ENCODE measurements at regions not wholly inside any gene's neighbourhood (a gene's known extent, or its start where the extent isn't known, plus 50 kb on each side); places are given as distances from the start of the nearest gene placed in this dataset.

- H3K4me3 ChIP-seq (ENCODE audit: low read depth, low read length) = no peak overlapping the region
These were observed 199.8 kb upstream of the NAV3 start for GRCh38 chr12:77630790-77631445.

GRCh38 chr12:77630344-77630743 lies 200.3 kb upstream of the NAV3 start:
- no peak overlapping the region for H3K4me3 ChIP-seq (ENCODE audit: low read depth, low read length)

GRCh38 chr12:77629141-77629540 lies 201.6 kb upstream of the NAV3 start:
- H3K4me3 ChIP-seq (ENCODE audit: low read depth, low read length) = no peak overlapping the region

GRCh38 chr12:77625441-77625840 lies 205.3 kb upstream of the NAV3 start:
- no peak overlapping the region for H3K4me3 ChIP-seq (ENCODE audit: low read depth, low read length)

- no peak overlapping the region for H3K4me3 ChIP-seq (ENCODE audit: low read depth, low read length)
These were observed 211.3 kb upstream of the NAV3 start for GRCh38 chr12:77619425-77619824.

- H3K4me3 ChIP-seq (ENCODE audit: low read depth, low read length) = no peak overlapping the region
These were observed 212.9 kb upstream of the NAV3 start for GRCh38 chr12:77617818-77618217.

GRCh38 chr12:77615332-77615731 lies 215.4 kb upstream of the NAV3 start:
- no peak overlapping the region for H3K4me3 ChIP-seq (ENCODE audit: low read depth, low read length)

- H3K4me3 ChIP-seq (ENCODE audit: low read depth, low read length) = no peak overlapping the region
These were observed 217.3 kb upstream of the NAV3 start for GRCh38 chr12:77613411-77613810.

- H3K4me3 ChIP-seq (ENCODE audit: low read depth, low read length) = no peak overlapping the region
These were observed 220.2 kb upstream of the NAV3 start for GRCh38 chr12:77610446-77610845.

GRCh38 chr12:77609016-77609415 lies 221.7 kb upstream of the NAV3 start:
- H3K4me3 ChIP-seq (ENCODE audit: low read depth, low read length) = no peak overlapping the region

- H3K4me3 ChIP-seq (ENCODE audit: low read depth, low read length) = no peak overlapping the region
These were observed 222.3 kb upstream of the NAV3 start for GRCh38 chr12:77608271-77608824.

- no peak overlapping the region for H3K4me3 ChIP-seq (ENCODE audit: low read depth, low read length)
These were observed 224.3 kb upstream of the NAV3 start for GRCh38 chr12:77606348-77606747.

GRCh38 chr12:77603946-77604345 lies 226.7 kb upstream of the NAV3 start:
- no peak overlapping the region for H3K4me3 ChIP-seq (ENCODE audit: low read depth, low read length)

GRCh38 chr12:77601069-77601468 lies 229.6 kb upstream of the NAV3 start:
- H3K4me3 ChIP-seq (ENCODE audit: low read depth, low read length) = no peak overlapping the region

GRCh38 chr12:77600468-77600843 lies 230.2 kb upstream of the NAV3 start:
- no peak overlapping the region for H3K4me3 ChIP-seq (ENCODE audit: low read depth, low read length)

- H3K4me3 ChIP-seq (ENCODE audit: low read depth, low read length) = no peak overlapping the region
These were observed 230.8 kb upstream of the NAV3 start for GRCh38 chr12:77599782-77600467.

GRCh38 chr12:77594366-77594765 lies 236.3 kb upstream of the NAV3 start:
- no peak overlapping the region for H3K4me3 ChIP-seq (ENCODE audit: low read depth, low read length)

GRCh38 chr12:77592836-77593235 lies 237.9 kb upstream of the NAV3 start:
- H3K4me3 ChIP-seq (ENCODE audit: low read depth, low read length) = no peak overlapping the region

GRCh38 chr12:77591959-77592743 lies 238.5 kb upstream of the NAV3 start:
- no peak overlapping the region for H3K4me3 ChIP-seq (ENCODE audit: low read depth, low read length)

- H3K4me3 ChIP-seq (ENCODE audit: low read depth, low read length) = no peak overlapping the region
These were observed 240.4 kb upstream of the NAV3 start for GRCh38 chr12:77590306-77590705.

- no peak overlapping the region for H3K4me3 ChIP-seq (ENCODE audit: low read depth, low read length)
These were observed 245.8 kb upstream of the NAV3 start for GRCh38 chr12:77584860-77585259.

Data from iPS-11a (cell line).